Ovary (tissue), 7 donors: ENCODE measurements at regions not wholly inside any gene's neighbourhood (a gene's known extent, or its start where the extent isn't known, plus 50 kb on each side); places are given as distances from the start of the nearest gene placed in this dataset.

ENCODE experiments used
- DNase-seq, 5 donors: peaks; one replicate each; pipeline ENCODE4 v3.0.0-alpha.2; 2019 to 2020
- H3K27ac ChIP-seq, 2 donors: fragments of 200-600 bp; one replicate each; pipeline versions ENCODE4 v1.5.1 to v1.8.0; 2019 to 2022
- H3K27me3 ChIP-seq: fragments of 200-600 bp; one replicate; pipeline ENCODE4 v1.8.0; 2022
- H3K36me3 ChIP-seq: fragments of 200-600 bp; sonication (generic); one replicate; pipeline ENCODE4 v1.5.1; 2019
- H3K4me1 ChIP-seq: one replicate; pipeline ENCODE4 v1.8.1; 2013; ENCODE audit warnings: mild to moderate bottlenecking, moderate library complexity; ENCODE audit not compliant: insufficient read depth
- H3K4me3 ChIP-seq: fragments of 200-600 bp; sonication (generic); one replicate; pipeline ENCODE4 v1.5.1; 2017
- H3K9me3 ChIP-seq, 2 donors: fragments of 200-600 bp in 1 of 2; sonication (generic) in 1 of 2; one replicate each; pipeline versions ENCODE4 v1.5.1 to v1.8.1; 2013 to 2019; ENCODE audit warnings: mild to moderate bottlenecking in 1 of 2, moderate library complexity in 1 of 2
- CTCF ChIP-seq, 3 donors: fragments of 450-650 bp in 2 of 3; fragments of 200-600 bp in 1 of 3; IDR thresholded peaks; one replicate each; pipeline versions ENCODE4 v1.5.1 to v1.8.0; 2016 to 2022; ENCODE audit warnings: antibody characterized with exemption in 3 of 3, mild to moderate bottlenecking in 1 of 3
- EP300 ChIP-seq: sonication (generic); formaldehyde crosslinking; IDR thresholded peaks from one replicate; pipeline ENCODE4 v1.6.1; 2017; ENCODE audit warnings: antibody characterized with exemption
- POLR2A ChIP-seq: fragments of 450-650 bp; IDR thresholded peaks from one replicate; pipeline ENCODE4 v1.6.1; 2017; ENCODE audit warnings: antibody characterized with exemption, mild to moderate bottlenecking, moderate library complexity
- WGBS, 3 donors: extraction: QIAGEN DNeasy Blood & Tissue Kit in 1 of 3; methylation state at CpG; one replicate each; pipeline versions ENCODE4 v1.1.5 to v1.1.7; 2013 to 2017; 5-methylcytosine and 5-hydroxymethylcytosine counted together
- intact Hi-C, 4 donors: fragments of 100-400 bp; cut with DNase I; formaldehyde crosslinking; loops; one replicate each; pipeline versions ENCODE4 v1.11.0 to v1.15.1; 2022 to 2023
- donor health status: DM: no; HTN: no; CAD: no; lungs with moderate emphysema.
- donor health status: DM: no; HTN: no; CAD: no.
- donor health status: Bipolar disorder and iron deficiency.
- donor health status: DM: no; HTN: no; CAD: no.
- donor health status: DM: yes; HTN: yes; CAD: no.

GRCh38 chr21:16674949-16675348, 837.9 kb upstream of the CXADR start:
- Histone ChIP-seq H3K4me1 (peaks cover 2% of the 10 kb centered on the region), H3K4me3 (no peak overlapping the region), H3K27me3 (no peaks in the 10 kb centered on the region), H3K27ac (no peak overlapping the region), H3K36me3 (no peaks in the 10 kb centered on the region), H3K9me3 (no peaks in the 10 kb centered on the region)
- no peak for TF ChIP-seq POLR2A
- no peak for TF ChIP-seq CTCF (IDR thresholded peaks at IDR 0.05)
- TF ChIP-seq EP300, result no peak
- no peak for DNase-seq
- intact Hi-C loops, result no loop called here
- 91 to 97% (median 96%) methylated on average over 2 of the region's 2 CpGs for WGBS, 3 donors

GRCh38 chr21:16676391-16676790, 836.5 kb upstream of the CXADR start:
- intact Hi-C loops, result no loop called here
- Histone ChIP-seq H3K36me3 (no peaks in the 10 kb centered on the region), H3K4me1 (peaks cover 2% of the 10 kb centered on the region), H3K4me3 (no peak overlapping the region), H3K9me3 (no peaks in the 10 kb centered on the region), H3K27ac (no peak overlapping the region), H3K27me3 (no peaks in the 10 kb centered on the region)
- 6 to 29% (median 7%) methylated on average over 3 of the region's 3 CpGs for WGBS, 3 donors
- TF ChIP-seq EP300 (no peak), CTCF (IDR thresholded peaks at IDR 0.05) (no peak), POLR2A (no peak)
- no peak for DNase-seq

GRCh38 chr21:16678429-16679160, 834.2 kb upstream of the CXADR start:
- H3K36me3 ChIP-seq, result no peaks in the 10 kb centered on the region
- intact Hi-C loops, result no loop called here
- no peak overlapping the region for H3K4me3 ChIP-seq
- WGBS, 3 donors, result 18 to 29% (median 25%) methylated on average over 3 of the region's 3 CpGs
- no peak for DNase-seq
- H3K27ac ChIP-seq, result no peak overlapping the region
- no peaks in the 10 kb centered on the region for H3K27me3 ChIP-seq
- TF ChIP-seq EP300 (no peak), CTCF (IDR thresholded peaks at IDR 0.05) (no peak), POLR2A (no peak)
- no peaks in the 10 kb centered on the region for H3K9me3 ChIP-seq
- peaks cover 2% of the 10 kb centered on the region for H3K4me1 ChIP-seq

GRCh38 chr21:16695074-16695473, 817.8 kb upstream of the CXADR start:
- TF ChIP-seq CTCF (IDR thresholded peaks at IDR 0.05), result no peak
- no peak for TF ChIP-seq POLR2A
- TF ChIP-seq EP300, result no peak
- Histone ChIP-seq H3K9me3 (no peaks in the 10 kb centered on the region), H3K27me3 (no peaks in the 10 kb centered on the region), H3K4me3 (no peak overlapping the region), H3K4me1 (no peaks in the 10 kb centered on the region), H3K36me3 (no peaks in the 10 kb centered on the region), H3K27ac (no peak overlapping the region)
- intact Hi-C loops, result no loop called here
- WGBS, 3 donors, result 87 to 98% (median 93%) methylated on average over 2 of the region's 2 CpGs
- DNase-seq, result no peak
